Ovary (tissue), 3 donors: ENCODE measurements at regions not wholly inside any gene's neighbourhood (a gene's known extent, or its start where the extent isn't known, plus 50 kb on each side); places are given as distances from the start of the nearest gene placed in this dataset.

Source experiments
- EP300 ChIP-seq: sonication (generic); formaldehyde crosslinking; IDR thresholded peaks from one replicate; pipeline ENCODE4 v1.6.1; 2017; ENCODE audit warnings: antibody characterized with exemption
- TF ChIP-seq, protein P1 (sequence below), 3 donors: fragments of 450-650 bp in 2 of 3; fragments of 200-600 bp in 1 of 3; IDR thresholded peaks; one replicate each; pipeline versions ENCODE4 v1.5.1 to v1.8.0; 2016 to 2022; ENCODE audit warnings: antibody characterized with exemption in 3 of 3, mild to moderate bottlenecking in 1 of 3
- donor health status: DM: no; HTN: no; CAD: no.

DNA sequence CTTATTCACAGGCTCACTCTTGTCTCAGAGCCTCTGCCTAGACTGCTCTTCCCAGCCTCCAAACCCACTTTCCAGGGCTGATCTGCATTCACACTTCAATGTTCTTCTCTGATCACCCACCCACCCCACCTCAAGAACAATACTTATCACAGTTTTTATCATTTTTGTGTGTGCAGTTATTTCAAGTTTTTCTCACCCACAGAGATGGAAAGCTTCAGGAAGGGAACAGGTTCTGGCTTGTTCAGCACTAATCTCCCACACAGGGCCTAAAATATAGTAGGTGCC lies 160.9 kb downstream of the MRPL14 start:
- TF ChIP-seq, protein P1, sequence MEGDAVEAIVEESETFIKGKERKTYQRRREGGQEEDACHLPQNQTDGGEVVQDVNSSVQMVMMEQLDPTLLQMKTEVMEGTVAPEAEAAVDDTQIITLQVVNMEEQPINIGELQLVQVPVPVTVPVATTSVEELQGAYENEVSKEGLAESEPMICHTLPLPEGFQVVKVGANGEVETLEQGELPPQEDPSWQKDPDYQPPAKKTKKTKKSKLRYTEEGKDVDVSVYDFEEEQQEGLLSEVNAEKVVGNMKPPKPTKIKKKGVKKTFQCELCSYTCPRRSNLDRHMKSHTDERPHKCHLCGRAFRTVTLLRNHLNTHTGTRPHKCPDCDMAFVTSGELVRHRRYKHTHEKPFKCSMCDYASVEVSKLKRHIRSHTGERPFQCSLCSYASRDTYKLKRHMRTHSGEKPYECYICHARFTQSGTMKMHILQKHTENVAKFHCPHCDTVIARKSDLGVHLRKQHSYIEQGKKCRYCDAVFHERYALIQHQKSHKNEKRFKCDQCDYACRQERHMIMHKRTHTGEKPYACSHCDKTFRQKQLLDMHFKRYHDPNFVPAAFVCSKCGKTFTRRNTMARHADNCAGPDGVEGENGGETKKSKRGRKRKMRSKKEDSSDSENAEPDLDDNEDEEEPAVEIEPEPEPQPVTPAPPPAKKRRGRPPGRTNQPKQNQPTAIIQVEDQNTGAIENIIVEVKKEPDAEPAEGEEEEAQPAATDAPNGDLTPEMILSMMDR (IDR thresholded peaks at IDR 0.05) = no peak
- TF ChIP-seq EP300 = no peak
